H9 (cell line): ENCODE measurements at regions not wholly inside any gene's neighbourhood (a gene's known extent, or its start where the extent isn't known, plus 50 kb on each side); places are given as distances from the start of the nearest gene placed in this dataset.

Source experiments
- DNase-seq: peaks from one replicate; pipeline ENCODE4 v3.0.0-alpha.2; 2017
- H2AFZ ChIP-seq: one replicate; pipeline ENCODE4 v1.6.1; 2013; ENCODE audit warnings: mild to moderate bottlenecking, low read length, control low read depth, moderate library complexity
- H2AK5ac ChIP-seq: 2 replicates; pipeline ENCODE4 v1.6.1; 2013; ENCODE audit warnings: low read length, control low read depth, mixed read lengths; ENCODE audit not compliant: insufficient read length
- H2BK120ac ChIP-seq: one replicate; pipeline ENCODE4 v1.6.1; 2013; ENCODE audit warnings: low read depth, mild to moderate bottlenecking, low read length, control low read depth, inconsistent platforms; ENCODE audit not compliant: poor library complexity, severe bottlenecking
- H2BK12ac ChIP-seq: 2 replicates; pipeline ENCODE4 v1.6.1; 2013; ENCODE audit warnings: low read length, control low read depth, mixed read lengths, low read depth; ENCODE audit not compliant: insufficient read length
- H2BK15ac ChIP-seq: 2 replicates; pipeline ENCODE4 v1.6.1; 2013; ENCODE audit warnings: low read depth, low read length, control low read depth
- H2BK20ac ChIP-seq: one replicate; pipeline ENCODE4 v1.6.1; 2013; ENCODE audit warnings: low read depth, mild to moderate bottlenecking, low read length, control low read depth, inconsistent platforms; ENCODE audit not compliant: poor library complexity, severe bottlenecking
- H2BK5ac ChIP-seq: 2 replicates; pipeline ENCODE4 v1.6.1; 2013; ENCODE audit warnings: low read length, control low read depth, mixed read lengths; ENCODE audit not compliant: insufficient read length
- H3K14ac ChIP-seq: 2 replicates; pipeline ENCODE4 v1.6.1; 2013; ENCODE audit warnings: low read length, control low read depth; ENCODE audit not compliant: insufficient read depth
- H3K18ac ChIP-seq: 2 replicates; pipeline ENCODE4 v1.6.1; 2013; ENCODE audit warnings: low read depth, mild to moderate bottlenecking, mixed read lengths, low read length, control low read depth; ENCODE audit not compliant: insufficient read length
- H3K23ac ChIP-seq: 2 replicates; pipeline ENCODE4 v1.6.1; 2013; ENCODE audit warnings: low read length, control low read depth, mixed read lengths, low read depth; ENCODE audit not compliant: insufficient read length
- H3K23me2 ChIP-seq: 2 replicates; pipeline ENCODE4 v1.6.1; 2013; ENCODE audit warnings: low read depth, mild to moderate bottlenecking, mixed read lengths, low read length, control low read depth; ENCODE audit not compliant: insufficient read length, poor library complexity, severe bottlenecking
- H3K27ac ChIP-seq: 2 replicates; pipeline ENCODE4 v1.5.1; 2013; ENCODE audit warnings: low read length, control low read depth, mixed read lengths, low read depth; ENCODE audit not compliant: insufficient read length
- H3K27me3 ChIP-seq: 2 replicates; pipeline ENCODE4 v1.6.1; 2013; ENCODE audit warnings: low read length, control low read depth, inconsistent platforms; ENCODE audit not compliant: insufficient read depth
- H3K4ac ChIP-seq: 2 replicates; pipeline ENCODE4 v1.6.1; 2013; ENCODE audit warnings: low read depth, mild to moderate bottlenecking, control low read depth, inconsistent platforms, low read length, moderate library complexity
- H3K4me1 ChIP-seq: 2 replicates; pipeline ENCODE4 v1.6.1; 2013; ENCODE audit warnings: low read length, control low read depth, inconsistent platforms; ENCODE audit not compliant: insufficient read depth
- H3K4me2 ChIP-seq: 2 replicates; pipeline ENCODE4 v1.6.1; 2013; ENCODE audit warnings: low read length, control low read depth, mixed read lengths; ENCODE audit not compliant: insufficient read length, insufficient read depth
- H3K56ac ChIP-seq: 2 replicates; pipeline ENCODE4 v1.6.1; 2013; ENCODE audit warnings: low read depth, mild to moderate bottlenecking, mixed read lengths, low read length, control low read depth; ENCODE audit not compliant: insufficient read length
- H3K79me1 ChIP-seq: 2 replicates; pipeline ENCODE4 v1.6.1; 2013; ENCODE audit warnings: low read depth, mild to moderate bottlenecking, moderate library complexity, low read length, control low read depth, inconsistent platforms; ENCODE audit not compliant: insufficient read depth, poor library complexity, severe bottlenecking
- H3K79me2 ChIP-seq: 2 replicates; pipeline ENCODE4 v1.6.1; 2013; ENCODE audit warnings: low read length, control low read depth, inconsistent platforms; ENCODE audit not compliant: insufficient read depth
- H3K9ac ChIP-seq: 2 replicates; pipeline ENCODE4 v1.6.1; 2013; ENCODE audit warnings: low read length, control low read depth, mixed read lengths; ENCODE audit not compliant: insufficient read length; ENCODE audit errors: extremely low read depth
- H3K9me3 ChIP-seq: one replicate; pipeline ENCODE4 v1.6.1; 2013; ENCODE audit warnings: low read depth, low read length, inconsistent platforms; ENCODE audit not compliant: control insufficient read depth
- H3T11ph ChIP-seq: one replicate; pipeline ENCODE4 v1.6.1; 2013; ENCODE audit warnings: mild to moderate bottlenecking, low read length, control low read depth, inconsistent platforms
- H4K20me1 ChIP-seq: one replicate; pipeline ENCODE4 v1.6.1; 2013; ENCODE audit not compliant: control insufficient read depth, insufficient read length, insufficient read depth
- H4K5ac ChIP-seq: 2 replicates; pipeline ENCODE4 v1.6.1; 2013; ENCODE audit warnings: low read depth, mild to moderate bottlenecking, mixed read lengths, low read length, control low read depth; ENCODE audit not compliant: insufficient read length
- H4K8ac ChIP-seq: replicated peaks from 2 replicates; pipeline ENCODE4 v1.6.1; 2013; ENCODE audit warnings: low read length, control low read depth, mixed read lengths, low read depth; ENCODE audit not compliant: insufficient read length
- H4K91ac ChIP-seq: 2 replicates; pipeline ENCODE4 v1.6.1; 2013; ENCODE audit warnings: low read depth, mild to moderate bottlenecking, moderate library complexity, mixed read lengths, low read length, control low read depth; ENCODE audit not compliant: insufficient read length
- H3K27ac Mint-ChIP-seq, 3 experiments: 2 replicates in 2 of 3; 3 replicates in 1 of 3; pipeline ENCODE4 v1.8.0; 2020 to 2021; ENCODE audit warnings: mixed read lengths in 3 of 3, mild to moderate bottlenecking in 1 of 3, moderate library complexity in 1 of 3
- H3K27me3 Mint-ChIP-seq: 2 replicates; pipeline ENCODE4 v1.8.0; 2021; ENCODE audit warnings: low read depth, mild to moderate bottlenecking, moderate library complexity, mixed read lengths
- H3K36me3 Mint-ChIP-seq, 3 experiments: 2 replicates in 2 of 3; 3 replicates in 1 of 3; pipeline ENCODE4 v1.8.0; 2020 to 2021; ENCODE audit warnings: low read depth in 3 of 3, mixed read lengths in 3 of 3; ENCODE audit not compliant: insufficient read depth in 1 of 3
- H3K4me1 Mint-ChIP-seq, 2 experiments: 2 replicates each; pipeline ENCODE4 v1.8.0; 2020; ENCODE audit warnings: mixed read lengths in 2 of 2
- H3K4me3 Mint-ChIP-seq, 2 experiments: 2 replicates in 1 of 2; 3 replicates in 1 of 2; pipeline ENCODE4 v1.8.0; 2020 to 2021; ENCODE audit warnings: mild to moderate bottlenecking in 2 of 2, mixed read lengths in 2 of 2, moderate library complexity in 1 of 2
- H3K9me3 Mint-ChIP-seq, 2 experiments: 2 replicates in 1 of 2; 3 replicates in 1 of 2; pipeline ENCODE4 v1.8.0; 2020; ENCODE audit warnings: mild to moderate bottlenecking in 2 of 2, mixed read lengths in 2 of 2, moderate library complexity in 1 of 2
- WGBS: extraction: QIAGEN DNeasy Blood & Tissue Kit; methylation state at CpG from one replicate; pipeline ENCODE4 v1.1.7; 2013; ENCODE audit warnings: missing lambda C conversion rate, low lambda C conversion rate, mixed read lengths; ENCODE audit not compliant: insufficient read length; ENCODE audit errors: extremely low coverage; 5-methylcytosine and 5-hydroxymethylcytosine counted together
- TF ChIP-seq, protein P1 (sequence below): fragments of 200-600 bp; sonication (generic); conservative IDR thresholded peaks from 3 replicates; pipeline ENCODE4 v1.8.0; 2021; ENCODE audit warnings: antibody characterized with exemption, mild to moderate bottlenecking

DNA sequence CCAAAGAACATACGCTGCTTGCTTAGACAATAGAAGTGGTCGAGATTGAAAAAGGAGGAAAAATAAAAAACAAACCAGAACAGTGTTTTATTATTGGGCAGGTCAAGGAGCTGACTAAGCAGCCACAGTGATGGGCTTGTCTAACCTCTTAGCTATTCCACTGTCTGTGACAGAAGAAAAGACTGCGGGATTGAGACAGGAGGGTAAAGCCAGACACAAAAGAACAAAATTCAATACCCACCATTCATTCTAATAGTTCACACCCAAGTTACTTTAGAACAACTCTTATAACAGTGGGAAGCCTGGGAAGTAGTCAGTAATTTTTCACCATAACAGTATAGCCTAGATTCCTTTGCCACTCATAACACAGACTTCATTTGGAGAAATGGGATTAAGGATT, 435.4 kb downstream of the MFSD1 start:
- Mint-ChIP-seq H3K4me3 (no peak overlapping the region), H3K27me3 (no peaks in the 10 kb centered on the region), H3K4me1 (peaks cover 5 to 8% of the 10 kb centered on the region in 2 experiments), H3K27ac (no peak overlapping the region), H3K9me3 (no peaks in the 10 kb centered on the region; a peak in 1 of 5 replicates), H3K36me3 (no peaks in the 10 kb centered on the region; a peak in 1 of 7 replicates)
- H4K91ac ChIP-seq = no peak overlapping the region
- no peak overlapping the region for H2BK20ac ChIP-seq
- H3K27ac ChIP-seq = no peak overlapping the region
- TF ChIP-seq, protein P1, sequence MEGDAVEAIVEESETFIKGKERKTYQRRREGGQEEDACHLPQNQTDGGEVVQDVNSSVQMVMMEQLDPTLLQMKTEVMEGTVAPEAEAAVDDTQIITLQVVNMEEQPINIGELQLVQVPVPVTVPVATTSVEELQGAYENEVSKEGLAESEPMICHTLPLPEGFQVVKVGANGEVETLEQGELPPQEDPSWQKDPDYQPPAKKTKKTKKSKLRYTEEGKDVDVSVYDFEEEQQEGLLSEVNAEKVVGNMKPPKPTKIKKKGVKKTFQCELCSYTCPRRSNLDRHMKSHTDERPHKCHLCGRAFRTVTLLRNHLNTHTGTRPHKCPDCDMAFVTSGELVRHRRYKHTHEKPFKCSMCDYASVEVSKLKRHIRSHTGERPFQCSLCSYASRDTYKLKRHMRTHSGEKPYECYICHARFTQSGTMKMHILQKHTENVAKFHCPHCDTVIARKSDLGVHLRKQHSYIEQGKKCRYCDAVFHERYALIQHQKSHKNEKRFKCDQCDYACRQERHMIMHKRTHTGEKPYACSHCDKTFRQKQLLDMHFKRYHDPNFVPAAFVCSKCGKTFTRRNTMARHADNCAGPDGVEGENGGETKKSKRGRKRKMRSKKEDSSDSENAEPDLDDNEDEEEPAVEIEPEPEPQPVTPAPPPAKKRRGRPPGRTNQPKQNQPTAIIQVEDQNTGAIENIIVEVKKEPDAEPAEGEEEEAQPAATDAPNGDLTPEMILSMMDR = no peak
- H2BK15ac ChIP-seq = no peak overlapping the region
- no peak overlapping the region for H4K8ac ChIP-seq
- H2AFZ ChIP-seq = no peak overlapping the region
- no peak overlapping the region for H3K18ac ChIP-seq
- no peak overlapping the region for H2AK5ac ChIP-seq
- H3K4me2 ChIP-seq = no peak overlapping the region
- no peak overlapping the region for H4K5ac ChIP-seq
- H3K23ac ChIP-seq = no peak overlapping the region
- H3K14ac ChIP-seq = no peak overlapping the region
- no peaks in the 10 kb centered on the region for H3K9me3 ChIP-seq
- H4K20me1 ChIP-seq = no peaks in the 10 kb centered on the region
- H2BK120ac ChIP-seq = no peak overlapping the region
- no CpG with 5 or more reads among the region's 3 CpGs for WGBS
- no peaks in the 10 kb centered on the region for H3K79me2 ChIP-seq
- no peaks in the 10 kb centered on the region for H3K23me2 ChIP-seq
- no peak overlapping the region for H3K9ac ChIP-seq
- H3K27me3 ChIP-seq = no peaks in the 10 kb centered on the region
- H3K4me1 ChIP-seq = peaks cover 3% of the 10 kb centered on the region; the same call in 1 of the 2 replicates
- H3K4ac ChIP-seq = no peak overlapping the region
- DNase-seq = no peak
- H3K56ac ChIP-seq = no peak overlapping the region
- no peak overlapping the region for H3T11ph ChIP-seq
- H2BK5ac ChIP-seq = no peak overlapping the region
- H3K79me1 ChIP-seq = no peaks in the 10 kb centered on the region
- H2BK12ac ChIP-seq = no peak overlapping the region
